Activated CD4-positive, alpha-beta memory T cell treated with anti-CD3 and anti-CD28 coated beads for 36 hours (primary cell): ENCODE measurements at regions not wholly inside any gene's neighbourhood (a gene's known extent, or its start where the extent isn't known, plus 50 kb on each side); places are given as distances from the start of the nearest gene placed in this dataset.

ENCODE experiments used
- CTCF ChIA-PET: fragments of 350-600 bp; sonication (Branson Sonifier 250); formaldehyde crosslinking; loops from one replicate; lab custom pipeline; 2021; ENCODE audit warnings: antibody characterized with exemption, inconsistent platforms; lab: Charles Lee
- POLR2A ChIA-PET: fragments of 350-600 bp; sonication (Branson Sonifier 250); formaldehyde crosslinking; loops from one replicate; lab custom pipeline; 2021; ENCODE audit warnings: antibody characterized with exemption; lab: Charles Lee
- DNase-seq: peaks from one replicate; pipeline ENCODE4 v3.0.0-alpha.2; 2020
- H3K27ac Mint-ChIP-seq: one replicate; pipeline ENCODE4 v1.8.0; 2021; ENCODE audit warnings: mixed read lengths
- H3K27me3 Mint-ChIP-seq: one replicate; pipeline ENCODE4 v1.8.0; 2021; ENCODE audit warnings: mixed read lengths
- H3K36me3 Mint-ChIP-seq: one replicate; pipeline ENCODE4 v1.8.0; 2021; ENCODE audit warnings: mixed read lengths
- H3K4me1 Mint-ChIP-seq: one replicate; pipeline ENCODE4 v1.8.0; 2021; ENCODE audit warnings: low read depth, mixed read lengths
- H3K4me3 Mint-ChIP-seq: one replicate; pipeline ENCODE4 v1.8.0; 2021; ENCODE audit warnings: mild to moderate bottlenecking, mixed read lengths
- H3K9me3 Mint-ChIP-seq: one replicate; pipeline ENCODE4 v1.8.0; 2021; ENCODE audit warnings: mixed read lengths
- intact Hi-C: fragments of 100-400 bp; cut with micrococcal nuclease; formaldehyde crosslinking; loops from one replicate; pipeline ENCODE4 v1.15.1; 2023

GRCh38 chr20:11841972-11842461 is 75.7 kb upstream of the BTBD3 start:
- DNase-seq, result no peak
- POLR2A ChIA-PET, result no interaction called here
- Mint-ChIP-seq H3K4me3 (no peak overlapping the region), H3K4me1 (no peaks in the 10 kb centered on the region), H3K36me3 (no peaks in the 10 kb centered on the region), H3K27ac (no peak overlapping the region), H3K27me3 (no peaks in the 10 kb centered on the region), H3K9me3 (peaks cover 19% of the 10 kb centered on the region)
- CTCF ChIA-PET, result no interaction called here
- intact Hi-C loops, result no loop called here

- no peaks in the 10 kb centered on the region for H3K27me3 Mint-ChIP-seq
- no peaks in the 10 kb centered on the region for H3K36me3 Mint-ChIP-seq
- H3K4me3 Mint-ChIP-seq, result no peak overlapping the region
- H3K4me1 Mint-ChIP-seq, result no peaks in the 10 kb centered on the region
- DNase-seq, result no peak
- H3K9me3 Mint-ChIP-seq, result peaks cover 19% of the 10 kb centered on the region
- ChIA-PET POLR2A (no interaction called here), CTCF (no interaction called here)
- H3K27ac Mint-ChIP-seq, result no peak overlapping the region
- intact Hi-C loops, result no loop called here
Measured at GRCh38 chr20:11843289-11843688, 74.4 kb upstream of the BTBD3 start.

GRCh38 chr20:11844691-11845090 is 73.0 kb upstream of the BTBD3 start:
- no peak overlapping the region for H3K4me3 Mint-ChIP-seq
- ChIA-PET POLR2A (no interaction called here), CTCF (no interaction called here)
- H3K36me3 Mint-ChIP-seq, result no peaks in the 10 kb centered on the region
- no peaks in the 10 kb centered on the region for H3K27me3 Mint-ChIP-seq
- H3K4me1 Mint-ChIP-seq, result no peaks in the 10 kb centered on the region
- DNase-seq, result no peak
- intact Hi-C loops, result no loop called here
- H3K9me3 Mint-ChIP-seq, result peaks cover 21% of the 10 kb centered on the region
- H3K27ac Mint-ChIP-seq, result no peak overlapping the region

- DNase-seq, result no peak
- POLR2A ChIA-PET, result no interaction called here
- H3K27ac Mint-ChIP-seq, result no peak overlapping the region
- intact Hi-C loops, result no loop called here
- peaks cover 21% of the 10 kb centered on the region for H3K9me3 Mint-ChIP-seq
- H3K27me3 Mint-ChIP-seq, result no peaks in the 10 kb centered on the region
- CTCF ChIA-PET, result no interaction called here
- no peaks in the 10 kb centered on the region for H3K36me3 Mint-ChIP-seq
- H3K4me1 Mint-ChIP-seq, result no peaks in the 10 kb centered on the region
- no peak overlapping the region for H3K4me3 Mint-ChIP-seq
Measured at GRCh38 chr20:11845340-11845739, 72.4 kb upstream of the BTBD3 start.

GRCh38 chr20:11846131-11846530 is 71.6 kb upstream of the BTBD3 start:
- no peak overlapping the region for H3K27ac Mint-ChIP-seq
- ChIA-PET CTCF (no interaction called here), POLR2A (no interaction called here)
- no peaks in the 10 kb centered on the region for H3K27me3 Mint-ChIP-seq
- H3K4me1 Mint-ChIP-seq, result no peaks in the 10 kb centered on the region
- DNase-seq, result no peak
- no peak overlapping the region for H3K4me3 Mint-ChIP-seq
- H3K36me3 Mint-ChIP-seq, result no peaks in the 10 kb centered on the region
- peaks cover 21% of the 10 kb centered on the region for H3K9me3 Mint-ChIP-seq
- intact Hi-C loops, result no loop called here

GRCh38 chr20:11847827-11848226 is 69.9 kb upstream of the BTBD3 start:
- no peak overlapping the region for H3K27ac Mint-ChIP-seq
- intact Hi-C loops, result no loop called here
- DNase-seq, result no peak
- H3K4me3 Mint-ChIP-seq, result no peak overlapping the region
- no peaks in the 10 kb centered on the region for H3K4me1 Mint-ChIP-seq
- peaks cover 19% of the 10 kb centered on the region for H3K9me3 Mint-ChIP-seq
- H3K27me3 Mint-ChIP-seq, result no peaks in the 10 kb centered on the region
- no peaks in the 10 kb centered on the region for H3K36me3 Mint-ChIP-seq
- POLR2A ChIA-PET, result no interaction called here
- CTCF ChIA-PET, result no interaction called here

- no peaks in the 10 kb centered on the region for H3K27me3 Mint-ChIP-seq
- H3K9me3 Mint-ChIP-seq, result peaks cover 18% of the 10 kb centered on the region
- intact Hi-C loops, result no loop called here
- no peak overlapping the region for H3K4me3 Mint-ChIP-seq
- no peaks in the 10 kb centered on the region for H3K36me3 Mint-ChIP-seq
- no peaks in the 10 kb centered on the region for H3K4me1 Mint-ChIP-seq
- DNase-seq, result no peak
- ChIA-PET POLR2A (no interaction called here), CTCF (no interaction called here)
- H3K27ac Mint-ChIP-seq, result no peak overlapping the region
Measured at GRCh38 chr20:11849270-11849915, 68.3 kb upstream of the BTBD3 start.

- POLR2A ChIA-PET, result no interaction called here
- Mint-ChIP-seq H3K9me3 (peaks cover 13% of the 10 kb centered on the region), H3K36me3 (no peaks in the 10 kb centered on the region), H3K4me3 (no peak overlapping the region), H3K27ac (no peak overlapping the region), H3K4me1 (no peaks in the 10 kb centered on the region), H3K27me3 (no peaks in the 10 kb centered on the region)
- CTCF ChIA-PET, result no interaction called here
- intact Hi-C loops, result no loop called here
- no peak for DNase-seq
Measured at GRCh38 chr20:11849976-11850670, 67.6 kb upstream of the BTBD3 start.

- CTCF ChIA-PET, result no interaction called here
- Mint-ChIP-seq H3K27me3 (no peaks in the 10 kb centered on the region), H3K4me1 (no peaks in the 10 kb centered on the region), H3K4me3 (no peak overlapping the region), H3K9me3 (peaks cover 11% of the 10 kb centered on the region), H3K27ac (no peak overlapping the region), H3K36me3 (no peaks in the 10 kb centered on the region)
- no peak for DNase-seq
- intact Hi-C loops, result no loop called here
- POLR2A ChIA-PET, result no interaction called here
Measured at GRCh38 chr20:11850901-11851300, 66.8 kb upstream of the BTBD3 start.

GRCh38 chr20:11851646-11852045 is 66.0 kb upstream of the BTBD3 start:
- Mint-ChIP-seq H3K27me3 (no peaks in the 10 kb centered on the region), H3K27ac (no peak overlapping the region), H3K36me3 (no peaks in the 10 kb centered on the region), H3K9me3 (peaks cover 11% of the 10 kb centered on the region), H3K4me3 (no peak overlapping the region), H3K4me1 (no peaks in the 10 kb centered on the region)
- intact Hi-C loops, result no loop called here
- ChIA-PET POLR2A (no interaction called here), CTCF (no interaction called here)
- no peak for DNase-seq

GRCh38 chr20:11852189-11852588 is 65.5 kb upstream of the BTBD3 start:
- peaks cover 11% of the 10 kb centered on the region for H3K9me3 Mint-ChIP-seq
- H3K27ac Mint-ChIP-seq, result no peak overlapping the region
- no peaks in the 10 kb centered on the region for H3K27me3 Mint-ChIP-seq
- H3K4me1 Mint-ChIP-seq, result no peaks in the 10 kb centered on the region
- no peak overlapping the region for H3K4me3 Mint-ChIP-seq
- ChIA-PET POLR2A (no interaction called here), CTCF (no interaction called here)
- no peaks in the 10 kb centered on the region for H3K36me3 Mint-ChIP-seq
- intact Hi-C loops, result no loop called here
- no peak for DNase-seq

GRCh38 chr20:11852811-11853210 is 64.9 kb upstream of the BTBD3 start:
- Mint-ChIP-seq H3K36me3 (no peaks in the 10 kb centered on the region), H3K27ac (no peak overlapping the region), H3K27me3 (no peaks in the 10 kb centered on the region), H3K9me3 (peaks cover 11% of the 10 kb centered on the region), H3K4me1 (no peaks in the 10 kb centered on the region), H3K4me3 (no peak overlapping the region)
- DNase-seq, result no peak
- intact Hi-C loops, result no loop called here
- POLR2A ChIA-PET, result no interaction called here
- CTCF ChIA-PET, result no interaction called here

- no peaks in the 10 kb centered on the region for H3K27me3 Mint-ChIP-seq
- ChIA-PET POLR2A (no interaction called here), CTCF (no interaction called here)
- no peaks in the 10 kb centered on the region for H3K36me3 Mint-ChIP-seq
- no peak overlapping the region for H3K27ac Mint-ChIP-seq
- intact Hi-C loops, result no loop called here
- no peaks in the 10 kb centered on the region for H3K4me1 Mint-ChIP-seq
- DNase-seq, result no peak
- H3K4me3 Mint-ChIP-seq, result no peak overlapping the region
- peaks cover 11% of the 10 kb centered on the region for H3K9me3 Mint-ChIP-seq
Measured at GRCh38 chr20:11853359-11853758, 64.3 kb upstream of the BTBD3 start.
